ENCODE measurements at regions not wholly inside any gene's neighbourhood (a gene's known extent, or its start where the extent isn't known, plus 50 kb on each side); places are given as distances from the start of the nearest gene placed in this dataset.

- no peak for TF ChIP-seq CTCF (IDR thresholded peaks at IDR 0.05; ENCODE audit: insufficient read depth, low read depth, low read length, missing control alignments)
- no peak overlapping the region for H3K4me3 ChIP-seq (ENCODE audit: low read depth, low read length)
- no peak for DNase-seq (ENCODE audit: low read depth)
These were observed 497.9 kb downstream of the ARHGEF28 start for GRCh38 chr5:74123929-74124328.

GRCh38 chr5:74122979-74123590, 497.1 kb downstream of the ARHGEF28 start:
- no peak for DNase-seq (ENCODE audit: low read depth)
- TF ChIP-seq CTCF (IDR thresholded peaks at IDR 0.05; ENCODE audit: insufficient read depth, low read depth, low read length, missing control alignments): no peak
- no peak overlapping the region for H3K4me3 ChIP-seq (ENCODE audit: low read depth, low read length)

- H3K4me3 ChIP-seq (ENCODE audit: low read depth, low read length): no peak overlapping the region
- no peak for DNase-seq (ENCODE audit: low read depth)
- TF ChIP-seq CTCF (IDR thresholded peaks at IDR 0.05; ENCODE audit: insufficient read depth, low read depth, low read length, missing control alignments): no peak
These were observed 496.2 kb downstream of the ARHGEF28 start for GRCh38 chr5:74122175-74122574.

- H3K4me3 ChIP-seq (ENCODE audit: low read depth, low read length): no peak overlapping the region
- no peak for DNase-seq (ENCODE audit: low read depth)
- no peak for TF ChIP-seq CTCF (IDR thresholded peaks at IDR 0.05; ENCODE audit: insufficient read depth, low read depth, low read length, missing control alignments)
These were observed 494.6 kb downstream of the ARHGEF28 start for GRCh38 chr5:74120585-74120984.

- TF ChIP-seq CTCF (IDR thresholded peaks at IDR 0.05; ENCODE audit: insufficient read depth, low read depth, low read length, missing control alignments): no peak
- H3K4me3 ChIP-seq (ENCODE audit: low read depth, low read length): no peak overlapping the region
- DNase-seq (ENCODE audit: low read depth): no peak
These were observed 492.1 kb downstream of the ARHGEF28 start for GRCh38 chr5:74118071-74118470.

GRCh38 chr5:74116984-74117383, 491.0 kb downstream of the ARHGEF28 start:
- H3K4me3 ChIP-seq (ENCODE audit: low read depth, low read length): no peak overlapping the region
- no peak for TF ChIP-seq CTCF (IDR thresholded peaks at IDR 0.05; ENCODE audit: insufficient read depth, low read depth, low read length, missing control alignments)
- DNase-seq (ENCODE audit: low read depth): no peak

- DNase-seq (ENCODE audit: low read depth): no peak
- H3K4me3 ChIP-seq (ENCODE audit: low read depth, low read length): no peak overlapping the region
- no peak for TF ChIP-seq CTCF (IDR thresholded peaks at IDR 0.05; ENCODE audit: insufficient read depth, low read depth, low read length, missing control alignments)
These were observed 490.3 kb downstream of the ARHGEF28 start for GRCh38 chr5:74116266-74116665.
